ENCODE measurements at regions not wholly inside any gene's neighbourhood (a gene's known extent, or its start where the extent isn't known, plus 50 kb on each side); places are given as distances from the start of the nearest gene placed in this dataset.

DNA sequence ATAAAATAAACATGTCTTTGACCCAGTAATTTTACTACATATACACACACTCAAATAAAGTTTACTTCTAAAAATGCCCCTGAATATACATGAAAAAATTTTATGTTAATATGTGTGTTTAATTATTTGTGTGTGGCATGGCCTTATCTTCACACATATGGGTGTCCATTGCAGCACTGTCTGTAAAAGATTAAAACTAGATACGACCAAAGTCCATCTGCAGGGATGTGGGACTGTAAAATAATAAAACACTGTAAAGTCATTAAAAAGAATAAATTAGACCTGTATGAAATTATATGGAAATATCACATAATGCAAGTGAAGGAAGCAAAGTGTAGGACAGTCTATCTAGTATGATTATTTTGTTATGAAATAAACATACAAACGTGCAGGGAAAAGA lies 337.3 kb downstream of the RND3 start:
- TF ChIP-seq POLR2A (IDR thresholded peaks at IDR 0.05; ENCODE audit: low read depth, low read length), result no peak
- TF ChIP-seq POLR2AphosphoS5 (IDR thresholded peaks at IDR 0.05; ENCODE audit: low read depth, low read length), result no peak
